ENCODE measurements at regions not wholly inside any gene's neighbourhood (a gene's known extent, or its start where the extent isn't known, plus 50 kb on each side); places are given as distances from the start of the nearest gene placed in this dataset.

DNA sequence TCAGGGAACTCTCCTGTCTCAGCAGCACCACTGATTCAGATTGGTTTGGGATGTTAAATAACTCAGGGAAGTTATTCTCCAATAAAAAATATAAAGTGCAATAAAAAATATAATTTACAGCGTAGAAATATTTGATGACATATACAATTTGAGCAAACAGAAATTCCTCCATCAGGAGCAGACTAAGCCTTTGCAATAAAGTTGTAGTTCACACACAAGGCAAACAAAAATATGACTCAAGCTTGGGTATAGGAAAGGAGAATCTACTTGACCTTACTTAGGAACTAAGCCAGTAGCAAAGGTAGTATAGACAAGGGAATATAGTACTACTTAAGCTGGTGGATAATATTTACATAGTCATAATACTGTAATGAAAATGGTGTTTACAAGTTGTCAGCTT is 264.1 kb downstream of the KIF21A start:
- CTCF ChIA-PET = no interaction called here
- H2AFZ ChIP-seq (ENCODE audit: low read depth) = no peak overlapping the region
- DNase-seq = no peak
- no peaks in the 10 kb centered on the region for H3K4me1 ChIP-seq (ENCODE audit: control insufficient read depth in 1 of 2, insufficient read depth in 2 of 2, low read depth in 1 of 2, low read length in 1 of 2)
- H3K27me3 ChIP-seq (ENCODE audit: insufficient read depth) = no peaks in the 10 kb centered on the region
- no peaks in the 10 kb centered on the region for H3K36me3 ChIP-seq (replicated peaks in 1 of 2; ENCODE audit: control insufficient read depth in 1 of 2, insufficient read depth in 2 of 2, low read length in 1 of 2)
- POLR2A ChIA-PET = no interaction called here
- no peaks in the 10 kb centered on the region for H4K20me1 ChIP-seq (ENCODE audit: insufficient read depth)
- H3K9me2 ChIP-seq = no peaks in the 10 kb centered on the region
- no peak overlapping the region for H3K9ac ChIP-seq
- no peak overlapping the region for H3K4me2 ChIP-seq
- no peaks in the 10 kb centered on the region for H3K79me2 ChIP-seq (ENCODE audit: insufficient read depth)
- TF ChIP-seq, protein P1, sequence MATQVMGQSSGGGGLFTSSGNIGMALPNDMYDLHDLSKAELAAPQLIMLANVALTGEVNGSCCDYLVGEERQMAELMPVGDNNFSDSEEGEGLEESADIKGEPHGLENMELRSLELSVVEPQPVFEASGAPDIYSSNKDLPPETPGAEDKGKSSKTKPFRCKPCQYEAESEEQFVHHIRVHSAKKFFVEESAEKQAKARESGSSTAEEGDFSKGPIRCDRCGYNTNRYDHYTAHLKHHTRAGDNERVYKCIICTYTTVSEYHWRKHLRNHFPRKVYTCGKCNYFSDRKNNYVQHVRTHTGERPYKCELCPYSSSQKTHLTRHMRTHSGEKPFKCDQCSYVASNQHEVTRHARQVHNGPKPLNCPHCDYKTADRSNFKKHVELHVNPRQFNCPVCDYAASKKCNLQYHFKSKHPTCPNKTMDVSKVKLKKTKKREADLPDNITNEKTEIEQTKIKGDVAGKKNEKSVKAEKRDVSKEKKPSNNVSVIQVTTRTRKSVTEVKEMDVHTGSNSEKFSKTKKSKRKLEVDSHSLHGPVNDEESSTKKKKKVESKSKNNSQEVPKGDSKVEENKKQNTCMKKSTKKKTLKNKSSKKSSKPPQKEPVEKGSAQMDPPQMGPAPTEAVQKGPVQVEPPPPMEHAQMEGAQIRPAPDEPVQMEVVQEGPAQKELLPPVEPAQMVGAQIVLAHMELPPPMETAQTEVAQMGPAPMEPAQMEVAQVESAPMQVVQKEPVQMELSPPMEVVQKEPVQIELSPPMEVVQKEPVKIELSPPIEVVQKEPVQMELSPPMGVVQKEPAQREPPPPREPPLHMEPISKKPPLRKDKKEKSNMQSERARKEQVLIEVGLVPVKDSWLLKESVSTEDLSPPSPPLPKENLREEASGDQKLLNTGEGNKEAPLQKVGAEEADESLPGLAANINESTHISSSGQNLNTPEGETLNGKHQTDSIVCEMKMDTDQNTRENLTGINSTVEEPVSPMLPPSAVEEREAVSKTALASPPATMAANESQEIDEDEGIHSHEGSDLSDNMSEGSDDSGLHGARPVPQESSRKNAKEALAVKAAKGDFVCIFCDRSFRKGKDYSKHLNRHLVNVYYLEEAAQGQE (IDR thresholded peaks at IDR 0.05; ENCODE audit: low read depth, low read length) = no peak
- no peak for TF ChIP-seq EZH2phosphoT487 (IDR thresholded peaks at IDR 0.05; ENCODE audit: borderline replicate concordance, low read depth)
- TF ChIP-seq NFIC (IDR thresholded peaks at IDR 0.05; ENCODE audit: borderline replicate concordance) = no peak
- TF ChIP-seq SIN3A (IDR thresholded peaks at IDR 0.05; ENCODE audit: borderline replicate concordance, low read depth, low read length) = no peak
- no peak for TF ChIP-seq MEF2A (IDR thresholded peaks at IDR 0.05; ENCODE audit: borderline replicate concordance, low read depth)
- no peak for TF ChIP-seq YY1 (IDR thresholded peaks at IDR 0.05; ENCODE audit: low read depth)
- no peak for TF ChIP-seq RAD21 (IDR thresholded peaks at IDR 0.05; ENCODE audit: low read length)
- no peak for TF ChIP-seq GATA2 (CRISPR knock-in tag; IDR thresholded peaks at IDR 0.05)
- H3K4me3 ChIP-seq (ENCODE audit: low read depth in 2 of 2, low read length in 1 of 2) = no peak overlapping the region
- H3F3A ChIP-seq (replicated peaks; ENCODE audit: insufficient read depth) = no peaks in the 10 kb centered on the region
- H3K27ac ChIP-seq (ENCODE audit: low read depth in 2 of 2, low read length in 1 of 2) = no peak overlapping the region
- H3K9me3 ChIP-seq = no peaks in the 10 kb centered on the region
- 9% methylated on average over 1 of the region's 1 CpG for WGBS (ENCODE audit: low lambda C conversion rate)

DNA sequence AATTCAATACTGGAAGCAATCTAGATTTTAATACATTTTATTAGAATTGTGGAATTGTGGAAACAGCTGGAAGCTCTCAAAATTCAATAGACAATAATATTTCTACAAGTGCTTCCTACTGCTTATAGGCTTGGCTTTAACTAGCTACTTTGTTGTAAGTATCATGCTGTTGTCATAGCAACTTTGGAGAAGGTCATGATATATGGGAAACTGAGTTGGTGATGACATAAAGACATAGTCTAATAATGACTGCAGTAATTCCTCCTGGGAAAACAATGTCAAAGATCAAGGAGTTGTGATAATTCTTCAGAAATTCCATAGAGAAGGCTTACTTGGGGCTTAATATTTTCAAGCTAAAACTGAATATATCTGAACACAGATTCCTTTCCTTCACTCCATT is 266.6 kb downstream of the KIF21A start:
- Histone ChIP-seq H3K4me2 (no peak overlapping the region), H4K20me1 (ENCODE audit: insufficient read depth) (no peaks in the 10 kb centered on the region), H3K36me3 (replicated peaks in 1 of 2; ENCODE audit: control insufficient read depth in 1 of 2, insufficient read depth in 2 of 2, low read length in 1 of 2) (no peaks in the 10 kb centered on the region), H3K9me3 (no peaks in the 10 kb centered on the region), H3K9me2 (no peaks in the 10 kb centered on the region), H2AFZ (ENCODE audit: low read depth) (no peak overlapping the region), H3K4me3 (ENCODE audit: low read depth in 2 of 2, low read length in 1 of 2) (no peak overlapping the region), H3K27me3 (ENCODE audit: insufficient read depth) (no peaks in the 10 kb centered on the region), H3K79me2 (ENCODE audit: insufficient read depth) (no peaks in the 10 kb centered on the region), H3K9ac (no peak overlapping the region), H3K27ac (ENCODE audit: low read depth in 2 of 2, low read length in 1 of 2) (no peak overlapping the region), H3F3A (replicated peaks; ENCODE audit: insufficient read depth) (no peaks in the 10 kb centered on the region), H3K4me1 (ENCODE audit: control insufficient read depth in 1 of 2, insufficient read depth in 2 of 2, low read depth in 1 of 2, low read length in 1 of 2) (no peaks in the 10 kb centered on the region)
- POLR2A ChIA-PET = no interaction called here
- TF ChIP-seq, protein P1 (IDR thresholded peaks at IDR 0.05; ENCODE audit: low read depth, low read length) = no peak
- no peak for DNase-seq
- CTCF ChIA-PET = no interaction called here

Measured in SK-N-SH (cell line).